ENCODE measurements at regions not wholly inside any gene's neighbourhood (a gene's known extent, or its start where the extent isn't known, plus 50 kb on each side); places are given as distances from the start of the nearest gene placed in this dataset.

DNA sequence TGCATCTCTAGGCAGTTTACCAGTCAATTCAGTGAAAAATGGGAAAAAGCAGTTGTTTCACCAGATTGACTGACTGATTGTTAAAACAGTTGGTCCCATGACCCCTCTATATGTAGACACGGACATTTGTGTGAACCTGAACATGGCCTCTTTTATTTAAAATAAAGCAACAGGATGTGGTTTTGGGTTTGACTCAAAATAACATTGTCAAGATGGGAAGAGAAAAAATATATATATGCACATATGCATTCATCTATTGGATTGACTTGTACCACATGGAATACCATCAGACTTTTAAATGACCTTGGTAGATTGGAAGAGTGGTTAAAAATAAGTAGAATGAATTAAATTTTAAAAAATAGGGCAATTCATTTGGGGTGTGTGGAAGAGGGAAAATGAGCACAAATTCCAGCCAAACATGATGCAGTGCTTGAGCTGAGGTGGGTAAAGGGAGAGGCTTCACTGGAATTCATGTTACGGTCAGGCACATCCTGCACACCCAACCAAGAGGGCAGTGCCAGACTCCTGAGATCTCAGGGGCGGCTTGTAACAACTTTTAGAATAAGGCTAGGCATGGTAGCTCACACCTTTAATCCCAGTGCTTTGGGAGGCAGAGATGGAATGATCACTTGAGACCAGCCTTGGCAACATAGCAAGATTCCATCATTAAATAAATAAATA, 560.7 kb upstream of the TENM3 start:
- TF ChIP-seq KLF16 (CRISPR knock-in tag; IDR thresholded peaks at IDR 0.05), result no peak
- TF ChIP-seq ZBTB1 (CRISPR knock-in tag; IDR thresholded peaks at IDR 0.05; ENCODE audit: borderline replicate concordance), result no peak
- TF ChIP-seq CREB1 (IDR thresholded peaks at IDR 0.05), result no peak
- no peak for TF ChIP-seq CREB1 (CRISPR knock-in tag; IDR thresholded peaks at IDR 0.05)
- TF ChIP-seq, protein P1, sequence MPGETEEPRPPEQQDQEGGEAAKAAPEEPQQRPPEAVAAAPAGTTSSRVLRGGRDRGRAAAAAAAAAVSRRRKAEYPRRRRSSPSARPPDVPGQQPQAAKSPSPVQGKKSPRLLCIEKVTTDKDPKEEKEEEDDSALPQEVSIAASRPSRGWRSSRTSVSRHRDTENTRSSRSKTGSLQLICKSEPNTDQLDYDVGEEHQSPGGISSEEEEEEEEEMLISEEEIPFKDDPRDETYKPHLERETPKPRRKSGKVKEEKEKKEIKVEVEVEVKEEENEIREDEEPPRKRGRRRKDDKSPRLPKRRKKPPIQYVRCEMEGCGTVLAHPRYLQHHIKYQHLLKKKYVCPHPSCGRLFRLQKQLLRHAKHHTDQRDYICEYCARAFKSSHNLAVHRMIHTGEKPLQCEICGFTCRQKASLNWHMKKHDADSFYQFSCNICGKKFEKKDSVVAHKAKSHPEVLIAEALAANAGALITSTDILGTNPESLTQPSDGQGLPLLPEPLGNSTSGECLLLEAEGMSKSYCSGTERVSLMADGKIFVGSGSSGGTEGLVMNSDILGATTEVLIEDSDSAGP (CRISPR knock-in tag; IDR thresholded peaks at IDR 0.05; ENCODE audit: borderline replicate concordance), result no peak
- TF ChIP-seq, protein P2, sequence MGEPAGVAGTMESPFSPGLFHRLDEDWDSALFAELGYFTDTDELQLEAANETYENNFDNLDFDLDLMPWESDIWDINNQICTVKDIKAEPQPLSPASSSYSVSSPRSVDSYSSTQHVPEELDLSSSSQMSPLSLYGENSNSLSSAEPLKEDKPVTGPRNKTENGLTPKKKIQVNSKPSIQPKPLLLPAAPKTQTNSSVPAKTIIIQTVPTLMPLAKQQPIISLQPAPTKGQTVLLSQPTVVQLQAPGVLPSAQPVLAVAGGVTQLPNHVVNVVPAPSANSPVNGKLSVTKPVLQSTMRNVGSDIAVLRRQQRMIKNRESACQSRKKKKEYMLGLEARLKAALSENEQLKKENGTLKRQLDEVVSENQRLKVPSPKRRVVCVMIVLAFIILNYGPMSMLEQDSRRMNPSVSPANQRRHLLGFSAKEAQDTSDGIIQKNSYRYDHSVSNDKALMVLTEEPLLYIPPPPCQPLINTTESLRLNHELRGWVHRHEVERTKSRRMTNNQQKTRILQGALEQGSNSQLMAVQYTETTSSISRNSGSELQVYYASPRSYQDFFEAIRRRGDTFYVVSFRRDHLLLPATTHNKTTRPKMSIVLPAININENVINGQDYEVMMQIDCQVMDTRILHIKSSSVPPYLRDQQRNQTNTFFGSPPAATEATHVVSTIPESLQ (CRISPR knock-in tag; conservative IDR thresholded peaks at IDR 0.05), result no peak
- TF ChIP-seq KDM3A (CRISPR knock-in tag; IDR thresholded peaks at IDR 0.05; ENCODE audit: low read depth), result no peak
- TF ChIP-seq MATR3 (CRISPR knock-in tag; IDR thresholded peaks at IDR 0.05), result no peak
- TF ChIP-seq, protein P3, sequence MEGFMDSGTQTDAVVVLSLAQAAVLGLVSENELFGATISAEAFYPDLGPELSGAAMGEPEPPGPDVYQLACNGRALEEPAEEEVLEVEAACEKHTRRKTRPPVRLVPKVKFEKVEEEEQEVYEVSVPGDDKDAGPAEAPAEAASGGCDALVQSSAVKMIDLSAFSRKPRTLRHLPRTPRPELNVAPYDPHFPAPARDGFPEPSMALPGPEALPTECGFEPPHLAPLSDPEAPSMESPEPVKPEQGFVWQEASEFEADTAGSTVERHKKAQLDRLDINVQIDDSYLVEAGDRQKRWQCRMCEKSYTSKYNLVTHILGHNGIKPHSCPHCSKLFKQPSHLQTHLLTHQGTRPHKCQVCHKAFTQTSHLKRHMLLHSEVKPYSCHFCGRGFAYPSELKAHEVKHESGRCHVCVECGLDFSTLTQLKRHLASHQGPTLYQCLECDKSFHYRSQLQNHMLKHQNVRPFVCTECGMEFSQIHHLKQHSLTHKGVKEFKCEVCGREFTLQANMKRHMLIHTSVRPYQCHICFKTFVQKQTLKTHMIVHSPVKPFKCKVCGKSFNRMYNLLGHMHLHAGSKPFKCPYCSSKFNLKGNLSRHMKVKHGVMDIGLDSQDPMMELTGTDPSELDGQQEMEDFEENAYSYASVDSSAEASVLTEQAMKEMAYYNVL (CRISPR knock-in tag; IDR thresholded peaks at IDR 0.05; ENCODE audit: borderline replicate concordance), result no peak
- TF ChIP-seq EED (CRISPR knock-in tag; IDR thresholded peaks at IDR 0.05), result no peak
- TF ChIP-seq ESRRA (CRISPR knock-in tag; IDR thresholded peaks at IDR 0.05; ENCODE audit: low read depth), result no peak
- TF ChIP-seq EP300 (IDR thresholded peaks at IDR 0.05; ENCODE audit: low read depth in 2 of 2, low read length in 2 of 2), result no peak
- TF ChIP-seq EP300 (CRISPR knock-in tag; IDR thresholded peaks at IDR 0.05; ENCODE audit: borderline replicate concordance), result no peak
- no peak overlapping the region for H3K4me3 ChIP-seq (replicated peaks in 1 of 3; ENCODE audit: insufficient read depth in 1 of 3, low read depth in 2 of 3, low read length in 3 of 3)
- FAIRE-seq (no peak), ATAC-seq (no peak), DNase-seq (ENCODE audit: low spot score) (no peak)
- in situ Hi-C loops (cut with HindIII; ENCODE audit: extremely low pct_ligation_motif_present, low pct_unique_long_range_greater_than_20kb), result no loop called here
- 0 out of 5 replicates have a peak, but pooled peaks cover 0 to 2% of the 10 kb centered on the region in 2 experiments for H3K27me3 ChIP-seq (ENCODE audit: control insufficient read depth in 1 of 2, insufficient read depth in 2 of 2, low read length in 2 of 2)
- intact Hi-C loops (cut with micrococcal nuclease; ENCODE audit: unreplicated experiment), result no loop called here
- CTCF ChIA-PET (ENCODE audit: low intra/inter-chr PET ratio, low total read pairs), result no interaction called here
- no peaks in the 10 kb centered on the region for H3K9me3 ChIP-seq (ENCODE audit: low read length)
- 31% methylated on average over 3 of the region's 3 CpGs for WGBS (ENCODE audit: low lambda C conversion rate)
- POLR2A ChIA-PET, result no interaction called here
- no peak overlapping the region for H2AFZ ChIP-seq (ENCODE audit: low read length)
- BruUV-seq (replicated peaks), result no TSS peak
- no peak overlapping the region for H3K4me2 ChIP-seq (ENCODE audit: low read depth, low read length)
- no peaks in the 10 kb centered on the region for H4K20me1 ChIP-seq (ENCODE audit: insufficient read depth, low read length)
- H3K79me2 ChIP-seq (ENCODE audit: insufficient read depth, low read length), result no peaks in the 10 kb centered on the region
- H3K4me1 ChIP-seq (ENCODE audit: insufficient read depth, low read length), result no peaks in the 10 kb centered on the region
- H3K9ac ChIP-seq (ENCODE audit: insufficient read depth, low read depth, low read length), result no peak overlapping the region
- H3K27ac ChIP-seq (ENCODE audit: extremely low read length, insufficient read depth, low read length), result no peak overlapping the region
- H3K36me3 ChIP-seq (replicated peaks in 1 of 2; ENCODE audit: control insufficient read depth in 1 of 2, insufficient read depth in 2 of 2, low read length in 2 of 2), result no peaks in the 10 kb centered on the region

Measured in HepG2 (cell line).